PC-9 (cell line): ENCODE measurements at regions not wholly inside any gene's neighbourhood (a gene's known extent, or its start where the extent isn't known, plus 50 kb on each side); places are given as distances from the start of the nearest gene placed in this dataset.
"Not testable (repeated sequence)": the region's sequence is repeated elsewhere in the genome, so short reads cannot be mapped to it uniquely, and the experiment has no call there.

Source experiments
- BruUV-seq: library from RNA; stranded (reverse); fragments of 400-500 nt; replicated peaks from 2 replicates; lab custom pipeline; 2021; lab: Mats Ljungman, UMichigan
- CTCF ChIA-PET: fragments of 300-600 bp; sonication (Branson Sonifier 250); formaldehyde crosslinking; loops from one replicate; lab custom pipeline; 2022; ENCODE audit warnings: antibody characterized with exemption; lab: Charles Lee
- POLR2A ChIA-PET: fragments of 300-600 bp; sonication (Branson Sonifier 250); formaldehyde crosslinking; loops from one replicate; lab custom pipeline; 2022; ENCODE audit warnings: antibody characterized with exemption; ENCODE audit not compliant: unreplicated experiment; lab: Charles Lee
- DNase-seq, 2 experiments: peaks; one replicate each; pipeline versions ENCODE4 v3.0.0 to v3.0.0-alpha.2; 2015 to 2022; ENCODE audit warnings: mixed read lengths in 1 of 2
- H2AFZ ChIP-seq: fragments of 200-600 bp; sonication (generic); 2 replicates; pipeline ENCODE4 v1.8.1; 2017; ENCODE audit warnings: antibody characterized with exemption
- H3F3A ChIP-seq: fragments of 200-600 bp; sonication (generic); 2 replicates; pipeline ENCODE4 v1.8.1; 2017; ENCODE audit warnings: antibody characterized with exemption, mild to moderate bottlenecking, low read depth; ENCODE audit not compliant: insufficient read depth
- H3K27ac ChIP-seq: fragments of 200-600 bp; sonication (generic); 2 replicates; pipeline ENCODE4 v1.6.1; 2016; ENCODE audit warnings: mixed run types
- H3K27me3 ChIP-seq: fragments of 200-600 bp; sonication (generic); 2 replicates; pipeline ENCODE4 v1.6.1; 2016; ENCODE audit warnings: low read depth, mixed run types; ENCODE audit not compliant: insufficient read depth
- H3K36me3 ChIP-seq: fragments of 200-600 bp; sonication (generic); 2 replicates; pipeline ENCODE4 v1.6.1; 2016; ENCODE audit warnings: low read depth, mixed run types
- H3K4me1 ChIP-seq: fragments of 200-600 bp; sonication (generic); replicated peaks from 2 replicates; pipeline ENCODE4 v1.6.1; 2016; ENCODE audit warnings: mixed run types; ENCODE audit not compliant: insufficient read depth
- H3K4me2 ChIP-seq: fragments of 200-600 bp; sonication (generic); 2 replicates; pipeline ENCODE4 v1.6.1; 2017; ENCODE audit warnings: mixed run types
- H3K4me3 ChIP-seq: fragments of 200-600 bp; sonication (generic); 2 replicates; pipeline ENCODE4 v1.6.1; 2016; ENCODE audit warnings: mixed run types
- H3K79me2 ChIP-seq: fragments of 200-600 bp; sonication (generic); 2 replicates; pipeline ENCODE4 v1.6.1; 2017; ENCODE audit warnings: low read depth, mixed run types
- H3K9me2 ChIP-seq: fragments of 200-600 bp; sonication (generic); 2 replicates; pipeline ENCODE4 v1.8.1; 2017; ENCODE audit warnings: mild to moderate bottlenecking; ENCODE audit not compliant: insufficient read depth
- H3K9me3 ChIP-seq: fragments of 200-600 bp; sonication (generic); 2 replicates; pipeline ENCODE4 v1.8.1; 2016; ENCODE audit warnings: low read depth; ENCODE audit not compliant: insufficient read depth
- H4K20me1 ChIP-seq: fragments of 200-600 bp; sonication (generic); 2 replicates; pipeline ENCODE4 v1.8.1; 2017; ENCODE audit not compliant: insufficient read depth
- EZH2 ChIP-seq: fragments of 200-600 bp; sonication (generic); IDR thresholded peaks from 2 replicates; pipeline ENCODE4 v1.8.0; 2017; ENCODE audit warnings: antibody characterized with exemption, low read depth
- intact Hi-C: fragments of 100-400 bp; cut with micrococcal nuclease; formaldehyde crosslinking; loops from one replicate; pipeline ENCODE4 v1.10.0; 2022; ENCODE audit not compliant: unreplicated experiment
- TF ChIP-seq, protein P1 (sequence below): fragments of 200-600 bp; sonication (generic); conservative IDR thresholded peaks from 2 replicates; pipeline ENCODE4 v1.6.1; 2017; ENCODE audit warnings: mixed run types, antibody characterized with exemption, mild to moderate bottlenecking, moderate library complexity

DNA sequence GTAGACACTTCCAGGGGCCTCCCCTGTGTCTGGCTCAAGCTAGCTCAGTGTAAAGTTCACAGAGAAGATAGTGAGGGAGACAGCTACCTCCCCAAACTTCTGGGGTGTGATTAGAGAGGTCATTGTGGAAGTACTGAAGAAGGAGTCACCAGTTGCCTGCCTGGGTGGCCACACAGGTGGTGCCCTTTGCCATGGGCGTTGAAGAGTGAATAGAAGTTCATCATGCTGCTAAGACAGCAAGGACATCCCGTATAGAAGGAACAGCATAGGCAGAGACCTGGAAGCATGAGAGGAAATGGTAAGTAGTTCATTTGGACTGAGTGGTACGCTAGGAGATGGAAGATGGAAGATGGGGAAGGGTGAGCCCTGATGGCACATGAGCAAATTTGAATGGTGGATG lies 110.1 kb downstream of the PJA1 start:
- H4K20me1 ChIP-seq, result no peaks in the 10 kb centered on the region
- no peak for DNase-seq
- H3K27ac ChIP-seq, result no peak overlapping the region
- H3K79me2 ChIP-seq, result no peaks in the 10 kb centered on the region
- no peaks in the 10 kb centered on the region for H3F3A ChIP-seq
- no peaks in the 10 kb centered on the region for H3K9me3 ChIP-seq
- POLR2A ChIA-PET, result no interaction called here
- TF ChIP-seq, protein P1, sequence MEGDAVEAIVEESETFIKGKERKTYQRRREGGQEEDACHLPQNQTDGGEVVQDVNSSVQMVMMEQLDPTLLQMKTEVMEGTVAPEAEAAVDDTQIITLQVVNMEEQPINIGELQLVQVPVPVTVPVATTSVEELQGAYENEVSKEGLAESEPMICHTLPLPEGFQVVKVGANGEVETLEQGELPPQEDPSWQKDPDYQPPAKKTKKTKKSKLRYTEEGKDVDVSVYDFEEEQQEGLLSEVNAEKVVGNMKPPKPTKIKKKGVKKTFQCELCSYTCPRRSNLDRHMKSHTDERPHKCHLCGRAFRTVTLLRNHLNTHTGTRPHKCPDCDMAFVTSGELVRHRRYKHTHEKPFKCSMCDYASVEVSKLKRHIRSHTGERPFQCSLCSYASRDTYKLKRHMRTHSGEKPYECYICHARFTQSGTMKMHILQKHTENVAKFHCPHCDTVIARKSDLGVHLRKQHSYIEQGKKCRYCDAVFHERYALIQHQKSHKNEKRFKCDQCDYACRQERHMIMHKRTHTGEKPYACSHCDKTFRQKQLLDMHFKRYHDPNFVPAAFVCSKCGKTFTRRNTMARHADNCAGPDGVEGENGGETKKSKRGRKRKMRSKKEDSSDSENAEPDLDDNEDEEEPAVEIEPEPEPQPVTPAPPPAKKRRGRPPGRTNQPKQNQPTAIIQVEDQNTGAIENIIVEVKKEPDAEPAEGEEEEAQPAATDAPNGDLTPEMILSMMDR, result no peak
- TF ChIP-seq EZH2, result no peak
- no peaks in the 10 kb centered on the region for H3K36me3 ChIP-seq
- H3K4me2 ChIP-seq, result no peak overlapping the region
- H3K27me3 ChIP-seq, result no peaks in the 10 kb centered on the region
- H2AFZ ChIP-seq, result no peak overlapping the region
- no peaks in the 10 kb centered on the region for H3K9me2 ChIP-seq
- BruUV-seq, result no TSS peak
- CTCF ChIA-PET, result no interaction called here
- intact Hi-C loops, result no loop called here
- H3K4me3 ChIP-seq, result no peak overlapping the region
- H3K4me1 ChIP-seq, result no peaks in the 10 kb centered on the region

DNA sequence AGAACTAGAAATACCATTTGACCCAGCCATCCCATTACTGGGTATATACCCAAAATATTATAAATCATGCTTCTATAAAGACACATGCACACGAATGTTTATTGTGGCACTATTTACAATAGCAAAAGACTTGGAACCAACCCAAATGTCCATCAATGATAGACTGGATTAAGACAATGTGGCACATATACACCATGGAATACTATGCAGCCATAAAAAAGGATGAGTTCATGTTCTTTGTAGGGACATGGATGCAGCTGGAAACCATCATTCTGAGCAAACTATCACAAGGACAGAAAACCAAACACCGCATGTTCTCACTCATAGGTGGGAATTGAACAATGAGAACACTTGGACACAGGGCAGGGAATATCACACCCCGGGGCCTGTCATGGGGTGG lies 110.8 kb downstream of the PJA1 start:
- H3K79me2 ChIP-seq, H4K20me1 ChIP-seq, intact Hi-C loops, H3K9me2 ChIP-seq, H3K27me3 ChIP-seq, H3K36me3 ChIP-seq, H3K4me3 ChIP-seq, H3F3A ChIP-seq, DNase-seq, H3K27ac ChIP-seq, H2AFZ ChIP-seq, H3K9me3 ChIP-seq, CTCF ChIA-PET, BruUV-seq, H3K4me2 ChIP-seq, H3K4me1 ChIP-seq, POLR2A ChIA-PET: not testable (repeated sequence)

DNA sequence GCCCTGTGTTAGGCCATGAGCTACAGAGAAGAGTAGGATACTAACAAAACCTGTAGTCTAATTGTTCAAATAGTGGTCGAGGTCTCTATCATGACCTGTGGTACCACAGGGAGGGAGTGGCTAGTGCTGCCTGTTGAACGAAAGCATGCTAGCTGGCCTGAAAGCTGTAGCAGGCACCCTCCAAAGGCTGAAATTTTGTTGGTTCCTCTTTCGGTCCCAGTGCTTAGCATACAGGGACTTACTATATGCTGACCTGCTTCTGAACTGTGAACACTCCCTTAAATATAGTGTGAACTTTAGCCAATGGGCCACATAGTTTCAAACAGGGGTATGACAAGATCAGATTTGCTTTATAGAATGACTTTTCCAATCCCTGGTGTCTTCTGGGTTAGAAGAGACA lies 113.4 kb downstream of the PJA1 start:
- Histone ChIP-seq H3K4me3 (no peak overlapping the region), H3K4me1 (no peaks in the 10 kb centered on the region), H3K27ac (no peak overlapping the region), H4K20me1 (no peaks in the 10 kb centered on the region), H3F3A (no peaks in the 10 kb centered on the region), H3K27me3 (no peaks in the 10 kb centered on the region), H3K9me3 (no peaks in the 10 kb centered on the region), H3K36me3 (no peaks in the 10 kb centered on the region), H3K4me2 (no peak overlapping the region), H2AFZ (no peak overlapping the region), H3K79me2 (no peaks in the 10 kb centered on the region), H3K9me2 (no peaks in the 10 kb centered on the region)
- ChIA-PET CTCF (no interaction called here), POLR2A (no interaction called here)
- intact Hi-C loops, result no loop called here
- no TSS peak for BruUV-seq
- TF ChIP-seq, protein P1, result no peak
- TF ChIP-seq EZH2, result no peak
- DNase-seq, result no peak

DNA sequence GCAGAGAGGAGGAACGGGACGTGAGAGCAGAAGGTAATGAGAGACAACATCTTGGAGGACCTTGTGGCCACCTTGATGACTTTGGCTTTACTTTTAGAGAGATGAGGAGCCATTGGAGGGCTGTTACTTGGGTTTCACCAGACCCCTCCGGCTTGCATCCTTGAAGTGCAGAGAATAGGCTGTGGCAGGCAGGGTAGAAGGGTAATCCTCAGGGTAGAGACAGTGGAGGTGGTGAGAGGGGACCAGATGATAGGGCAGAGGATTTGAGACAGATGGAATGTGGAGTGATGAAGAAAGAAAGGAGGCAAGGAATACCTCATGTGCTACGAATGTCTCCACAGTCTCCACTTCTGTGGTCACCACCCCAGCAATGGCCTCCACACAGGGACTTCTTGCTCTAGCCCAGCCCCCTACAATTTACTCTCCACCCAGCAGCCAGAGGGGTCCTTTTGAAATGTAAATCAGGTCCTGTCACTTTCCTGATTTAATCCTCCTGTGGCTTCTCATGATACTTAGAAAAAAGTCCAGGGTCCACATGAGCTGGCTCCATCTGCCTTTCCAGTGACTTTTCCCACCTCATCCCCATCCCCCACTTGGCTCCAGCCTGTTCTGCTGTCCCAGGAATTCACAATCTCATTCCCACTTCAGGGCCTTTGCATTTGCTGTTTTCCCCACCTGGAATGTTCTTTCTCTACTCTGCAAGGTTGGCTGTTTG lies 115.0 kb downstream of the PJA1 start:
- no peak overlapping the region for H3K4me3 ChIP-seq
- ChIA-PET CTCF (no interaction called here), POLR2A (no interaction called here)
- no peaks in the 10 kb centered on the region for H4K20me1 ChIP-seq
- H3K4me2 ChIP-seq, result no peak overlapping the region
- TF ChIP-seq EZH2, result no peak
- TF ChIP-seq, protein P1, result no peak
- no TSS peak for BruUV-seq
- no peak overlapping the region for H3K27ac ChIP-seq
- no peaks in the 10 kb centered on the region for H3K4me1 ChIP-seq
- H3K79me2 ChIP-seq, result no peaks in the 10 kb centered on the region
- H3K36me3 ChIP-seq, result no peaks in the 10 kb centered on the region
- H3F3A ChIP-seq, result no peaks in the 10 kb centered on the region
- no peaks in the 10 kb centered on the region for H3K9me3 ChIP-seq
- intact Hi-C loops, result no loop called here
- H2AFZ ChIP-seq, result no peak overlapping the region
- DNase-seq, result no peak
- H3K27me3 ChIP-seq, result no peaks in the 10 kb centered on the region
- no peaks in the 10 kb centered on the region for H3K9me2 ChIP-seq
